Esophagus muscularis mucosa (tissue), 4 donors: ENCODE measurements at regions not wholly inside any gene's neighbourhood (a gene's known extent, or its start where the extent isn't known, plus 50 kb on each side); places are given as distances from the start of the nearest gene placed in this dataset.

Experiments
- DNase-seq: peaks from one replicate; pipeline ENCODE4 v3.0.0-alpha.2; 2017; ENCODE audit errors: extremely low spot score
- H3K27ac ChIP-seq, 4 donors: fragments of 200-600 bp; sonication (generic); replicated peaks in 1 of 4; 1 replicate in 3 of 4; 2 replicates in 1 of 4; pipeline ENCODE4 v1.5.1; 2016 to 2019; ENCODE audit warnings: mild to moderate bottlenecking in 1 of 4
- H3K27me3 ChIP-seq, 4 donors: fragments of 200-600 bp; sonication (generic); one replicate each; pipeline versions ENCODE4 v1.5.1 to v1.6.0; 2016 to 2019
- H3K36me3 ChIP-seq, 4 donors: fragments of 200-600 bp; sonication (generic); one replicate each; pipeline ENCODE4 v1.5.1; 2016 to 2019
- H3K4me1 ChIP-seq, 4 donors: fragments of 200-600 bp; sonication (generic); one replicate each; pipeline ENCODE4 v1.5.1; 2016 to 2019
- H3K4me3 ChIP-seq, 4 donors: fragments of 200-600 bp; sonication (generic); 1 replicate in 2 of 4; 2 replicates in 2 of 4; pipeline ENCODE4 v1.5.1; 2016 to 2019; ENCODE audit warnings: mild to moderate bottlenecking in 4 of 4, moderate library complexity in 1 of 4
- H3K9me3 ChIP-seq, 4 donors: fragments of 200-600 bp; sonication (generic); 1 replicate in 3 of 4; 2 replicates in 1 of 4; pipeline ENCODE4 v1.5.1; 2016 to 2019
- EP300 ChIP-seq: sonication (generic); formaldehyde crosslinking; IDR thresholded peaks from one replicate; pipeline ENCODE4 v1.6.1; 2017; ENCODE audit warnings: antibody characterized with exemption
- POLR2A ChIP-seq: fragments of 450-650 bp; IDR thresholded peaks from one replicate; pipeline ENCODE4 v1.6.1; 2017; ENCODE audit warnings: antibody characterized with exemption, moderate library complexity, mild to moderate bottlenecking, low read depth
- POLR2AphosphoS5 ChIP-seq, 2 donors: sonication (generic); formaldehyde crosslinking; IDR thresholded peaks; one replicate each; pipeline ENCODE4 v1.6.1; 2017; ENCODE audit warnings: antibody characterized with exemption in 2 of 2
- WGBS: methylation state at CpG from one replicate; pipeline ENCODE4 v1.1.5; 2018; 5-methylcytosine and 5-hydroxymethylcytosine counted together
- intact Hi-C: fragments of 100-400 bp; cut with DNase I; formaldehyde crosslinking; loops from one replicate; pipeline ENCODE4 v1.15.1; 2023
- TF ChIP-seq, protein P1 (sequence below), 3 experiments: fragments of 200-600 bp in 2 of 3; fragments of 450-650 bp in 1 of 3; sonication (generic) in 2 of 3; IDR thresholded peaks; one replicate each; pipeline ENCODE4 v1.5.1; 2017 to 2019; ENCODE audit warnings: antibody characterized with exemption in 3 of 3, mild to moderate bottlenecking in 2 of 3, moderate library complexity in 1 of 3

DNA sequence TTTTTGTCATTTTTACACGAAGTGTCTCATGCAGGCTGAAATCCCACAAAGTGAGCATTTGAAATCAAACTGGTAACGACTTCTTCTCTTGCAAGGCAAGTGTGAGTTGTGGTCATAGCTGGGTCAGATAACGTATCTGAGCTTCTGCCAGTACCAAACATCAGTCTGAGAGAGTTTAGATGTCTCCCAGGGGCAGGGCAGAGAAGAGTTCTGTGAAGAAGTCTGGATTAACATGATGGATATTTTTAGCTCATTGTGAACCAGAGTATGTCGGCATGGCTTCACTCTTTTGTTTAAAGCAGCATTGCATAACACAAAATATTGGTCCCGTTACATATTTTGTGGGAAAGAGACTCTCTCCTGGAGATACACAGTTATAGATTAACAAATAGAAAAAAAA is 655.5 kb upstream of the KLHL29 start:
- Histone ChIP-seq H3K27ac (no peak overlapping the region), H3K9me3 (peaks cover 0 to 6% (median 4%) of the 10 kb centered on the region in 4 donors), H3K27me3 (no peaks in the 10 kb centered on the region), H3K4me3 (no peak overlapping the region), H3K4me1 (no peaks in the 10 kb centered on the region), H3K36me3 (no peaks in the 10 kb centered on the region)
- intact Hi-C loops: no loop called here
- DNase-seq: peak; percentile 57
- 43% methylated on average over 5 of the region's 5 CpGs for WGBS
- TF ChIP-seq, protein P1, sequence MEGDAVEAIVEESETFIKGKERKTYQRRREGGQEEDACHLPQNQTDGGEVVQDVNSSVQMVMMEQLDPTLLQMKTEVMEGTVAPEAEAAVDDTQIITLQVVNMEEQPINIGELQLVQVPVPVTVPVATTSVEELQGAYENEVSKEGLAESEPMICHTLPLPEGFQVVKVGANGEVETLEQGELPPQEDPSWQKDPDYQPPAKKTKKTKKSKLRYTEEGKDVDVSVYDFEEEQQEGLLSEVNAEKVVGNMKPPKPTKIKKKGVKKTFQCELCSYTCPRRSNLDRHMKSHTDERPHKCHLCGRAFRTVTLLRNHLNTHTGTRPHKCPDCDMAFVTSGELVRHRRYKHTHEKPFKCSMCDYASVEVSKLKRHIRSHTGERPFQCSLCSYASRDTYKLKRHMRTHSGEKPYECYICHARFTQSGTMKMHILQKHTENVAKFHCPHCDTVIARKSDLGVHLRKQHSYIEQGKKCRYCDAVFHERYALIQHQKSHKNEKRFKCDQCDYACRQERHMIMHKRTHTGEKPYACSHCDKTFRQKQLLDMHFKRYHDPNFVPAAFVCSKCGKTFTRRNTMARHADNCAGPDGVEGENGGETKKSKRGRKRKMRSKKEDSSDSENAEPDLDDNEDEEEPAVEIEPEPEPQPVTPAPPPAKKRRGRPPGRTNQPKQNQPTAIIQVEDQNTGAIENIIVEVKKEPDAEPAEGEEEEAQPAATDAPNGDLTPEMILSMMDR (IDR thresholded peaks at IDR 0.05): no peak
- no peak for TF ChIP-seq EP300
- TF ChIP-seq POLR2A: no peak
- no peak for TF ChIP-seq POLR2AphosphoS5 (IDR thresholded peaks at IDR 0.05)

DNA sequence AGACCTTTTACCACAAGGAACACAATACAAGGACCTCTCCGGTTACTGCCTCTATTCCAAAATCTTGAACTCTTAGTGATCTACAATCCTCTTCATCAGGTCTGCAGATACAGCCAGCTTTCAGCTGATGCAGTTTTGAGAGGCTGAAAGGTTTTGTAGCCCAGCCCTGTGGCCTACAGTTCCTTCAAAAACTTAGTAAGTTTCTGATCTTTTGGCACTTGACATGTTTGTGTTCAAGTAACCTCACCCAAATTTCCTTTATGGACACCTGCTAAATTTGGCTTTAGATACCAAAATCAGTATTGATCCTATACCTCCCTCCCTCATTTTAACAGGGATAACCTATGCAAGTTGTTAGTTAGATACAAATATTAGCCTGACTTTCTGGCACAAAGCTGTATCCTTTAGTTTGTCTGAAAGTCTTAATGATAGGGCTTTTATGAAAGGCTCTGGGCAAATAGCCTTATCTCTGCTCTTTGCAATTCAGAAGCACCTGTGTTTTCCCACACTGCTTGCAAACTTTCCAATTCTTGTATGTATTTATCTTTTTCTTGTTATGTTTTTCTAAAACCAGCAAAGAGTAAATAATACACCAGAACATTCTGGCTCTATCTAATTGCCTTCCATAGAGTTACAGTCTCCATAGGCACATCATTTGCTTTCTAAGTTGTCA is 650.5 kb upstream of the KLHL29 start:
- no peak for DNase-seq
- Histone ChIP-seq H3K4me3 (no peak overlapping the region), H3K36me3 (no peaks in the 10 kb centered on the region), H3K27ac (no peak overlapping the region), H3K9me3 (no peaks in the 10 kb centered on the region), H3K4me1 (no peaks in the 10 kb centered on the region), H3K27me3 (no peaks in the 10 kb centered on the region)
- no peak for TF ChIP-seq POLR2A
- TF ChIP-seq, protein P1 (IDR thresholded peaks at IDR 0.05): no peak
- TF ChIP-seq POLR2AphosphoS5 (IDR thresholded peaks at IDR 0.05): no peak
- TF ChIP-seq EP300: no peak
- intact Hi-C loops: no loop called here
- WGBS: 100% methylated on average over 1 of the region's 1 CpG

DNA sequence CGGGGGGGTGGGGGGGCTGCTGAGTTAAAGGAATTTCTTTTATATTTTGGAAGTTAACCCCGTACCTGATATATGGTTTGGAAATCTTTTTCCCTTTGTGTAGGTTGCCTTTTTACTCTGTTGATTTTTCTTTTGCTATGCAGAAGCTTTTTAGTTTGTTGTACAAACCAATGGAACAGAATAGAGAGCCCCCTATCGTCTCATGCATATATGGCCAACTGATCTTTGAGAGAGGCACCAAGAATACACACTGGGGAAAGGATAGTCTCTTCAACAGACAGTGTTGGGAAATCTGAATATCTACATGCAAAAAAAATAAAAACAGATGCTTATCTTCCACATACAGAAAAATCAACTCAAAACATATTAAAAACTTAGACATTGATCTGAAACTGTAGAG is 647.8 kb upstream of the KLHL29 start:
- H3K9me3 ChIP-seq: no peaks in the 10 kb centered on the region
- no peaks in the 10 kb centered on the region for H3K27me3 ChIP-seq
- intact Hi-C loops: no loop called here
- H3K4me3 ChIP-seq: no peak overlapping the region
- H3K27ac ChIP-seq: no peak overlapping the region
- DNase-seq: no peak
- TF ChIP-seq POLR2AphosphoS5 (IDR thresholded peaks at IDR 0.05) (no peak), POLR2A (no peak), EP300 (no peak)
- TF ChIP-seq, protein P1 (IDR thresholded peaks at IDR 0.05): no peak
- H3K4me1 ChIP-seq: no peaks in the 10 kb centered on the region
- H3K36me3 ChIP-seq: no peaks in the 10 kb centered on the region
- 72% methylated on average over 3 of the region's 3 CpGs for WGBS

DNA sequence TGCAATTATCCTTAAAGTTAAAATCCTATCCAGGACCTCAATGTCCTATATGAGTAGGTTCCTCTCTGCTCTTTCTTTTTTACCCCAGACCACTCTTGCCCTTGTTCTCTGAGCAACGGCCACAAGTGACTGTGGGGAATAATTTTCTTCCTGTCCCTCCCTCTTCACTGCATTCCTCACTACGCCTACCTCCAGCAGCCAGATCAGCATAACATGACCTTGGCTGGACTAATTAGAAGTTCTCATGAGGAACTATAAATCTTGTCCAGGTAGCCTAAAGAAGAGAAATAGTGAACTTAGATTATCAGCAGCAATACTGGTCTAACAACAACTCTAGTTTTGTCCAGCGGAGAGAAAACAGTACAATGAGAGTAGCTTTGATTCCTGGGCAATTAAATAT is 643.8 kb upstream of the KLHL29 start:
- DNase-seq: no peak
- no peaks in the 10 kb centered on the region for H3K4me1 ChIP-seq
- intact Hi-C loops: no loop called here
- no peaks in the 10 kb centered on the region for H3K9me3 ChIP-seq
- H3K27ac ChIP-seq: no peak overlapping the region
- H3K4me3 ChIP-seq: no peak overlapping the region
- 46% methylated on average over 3 of the region's 3 CpGs for WGBS
- H3K27me3 ChIP-seq: no peaks in the 10 kb centered on the region
- no peaks in the 10 kb centered on the region for H3K36me3 ChIP-seq
- TF ChIP-seq POLR2A: no peak
- TF ChIP-seq, protein P1 (IDR thresholded peaks at IDR 0.05): no peak
- no peak for TF ChIP-seq EP300
- no peak for TF ChIP-seq POLR2AphosphoS5 (IDR thresholded peaks at IDR 0.05)

DNA sequence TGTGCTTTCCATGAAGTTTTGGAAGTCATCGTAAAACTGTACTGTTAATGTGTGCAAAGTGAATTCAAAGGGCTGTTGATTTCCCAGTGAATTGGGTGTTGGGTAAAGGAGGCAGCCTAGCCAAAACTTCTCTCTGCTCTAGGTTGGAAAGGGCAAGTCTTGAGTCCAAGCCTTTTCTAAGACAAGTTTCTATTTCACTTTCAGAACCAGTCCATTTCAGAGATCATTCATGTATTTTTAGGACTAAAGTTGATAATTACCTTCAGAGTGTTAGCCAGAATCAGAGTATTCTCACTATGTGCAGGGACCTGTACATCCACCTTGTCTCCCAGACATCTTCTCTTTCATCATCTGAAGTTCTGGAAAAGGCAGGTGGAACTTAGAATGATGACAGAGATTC is 636.1 kb upstream of the KLHL29 start:
- no peak overlapping the region for H3K27ac ChIP-seq
- no peaks in the 10 kb centered on the region for H3K4me1 ChIP-seq
- no peaks in the 10 kb centered on the region for H3K36me3 ChIP-seq
- no peak for DNase-seq
- no peak overlapping the region for H3K4me3 ChIP-seq
- H3K27me3 ChIP-seq: no peaks in the 10 kb centered on the region
- H3K9me3 ChIP-seq: no peaks in the 10 kb centered on the region
- WGBS: 90% methylated on average over 1 of the region's 1 CpG
- intact Hi-C loops: no loop called here
- TF ChIP-seq POLR2A: no peak
- no peak for TF ChIP-seq POLR2AphosphoS5 (IDR thresholded peaks at IDR 0.05)
- TF ChIP-seq, protein P1 (IDR thresholded peaks at IDR 0.05): no peak
- TF ChIP-seq EP300: no peak
